IgD-negative memory B cell (primary cell): ENCODE measurements at regions not wholly inside any gene's neighbourhood (a gene's known extent, or its start where the extent isn't known, plus 50 kb on each side); places are given as distances from the start of the nearest gene placed in this dataset.
A peak's percentile ranks its signal among the peaks of the same experiment; 100 is the strongest.

Experiments used
- H3K27ac Mint-ChIP-seq, 3 donors: one replicate each; pipeline ENCODE4 v1.8.0; 2020 to 2022; ENCODE audit warnings: mild to moderate bottlenecking in 3 of 3, mixed read lengths in 3 of 3, moderate library complexity in 1 of 3
- H3K27me3 Mint-ChIP-seq: one replicate; pipeline ENCODE4 v1.8.0; 2021; ENCODE audit warnings: mixed read lengths
- H3K36me3 Mint-ChIP-seq: one replicate; pipeline ENCODE4 v1.8.0; 2020; ENCODE audit warnings: mild to moderate bottlenecking, mixed read lengths
- H3K4me1 Mint-ChIP-seq, 3 donors: one replicate each; pipeline ENCODE4 v1.8.0; 2020 to 2022; ENCODE audit warnings: mixed read lengths in 3 of 3, mild to moderate bottlenecking in 1 of 3
- H3K4me3 Mint-ChIP-seq, 4 donors: one replicate each; pipeline ENCODE4 v1.8.0; 2020 to 2022; ENCODE audit warnings: mild to moderate bottlenecking in 4 of 4, mixed read lengths in 4 of 4, moderate library complexity in 3 of 4
- H3K9me3 Mint-ChIP-seq, 3 donors: one replicate each; pipeline ENCODE4 v1.8.0; 2020 to 2021; ENCODE audit warnings: mixed read lengths in 3 of 3, mild to moderate bottlenecking in 1 of 3

GRCh38 chr11:70601861-70602538, 203.7 kb downstream of the CTTN start:
- Mint-ChIP-seq H3K36me3 (no peaks in the 10 kb centered on the region), H3K9me3 (peaks cover 0 to 3% (median 0%) of the 10 kb centered on the region in 3 donors), H3K27me3 (peaks cover 2% of the 10 kb centered on the region), H3K27ac (no peak overlapping the region), H3K4me3 (no peak overlapping the region), H3K4me1 (peaks cover 0 to 2% (median 0%) of the 10 kb centered on the region in 3 donors)

DNA sequence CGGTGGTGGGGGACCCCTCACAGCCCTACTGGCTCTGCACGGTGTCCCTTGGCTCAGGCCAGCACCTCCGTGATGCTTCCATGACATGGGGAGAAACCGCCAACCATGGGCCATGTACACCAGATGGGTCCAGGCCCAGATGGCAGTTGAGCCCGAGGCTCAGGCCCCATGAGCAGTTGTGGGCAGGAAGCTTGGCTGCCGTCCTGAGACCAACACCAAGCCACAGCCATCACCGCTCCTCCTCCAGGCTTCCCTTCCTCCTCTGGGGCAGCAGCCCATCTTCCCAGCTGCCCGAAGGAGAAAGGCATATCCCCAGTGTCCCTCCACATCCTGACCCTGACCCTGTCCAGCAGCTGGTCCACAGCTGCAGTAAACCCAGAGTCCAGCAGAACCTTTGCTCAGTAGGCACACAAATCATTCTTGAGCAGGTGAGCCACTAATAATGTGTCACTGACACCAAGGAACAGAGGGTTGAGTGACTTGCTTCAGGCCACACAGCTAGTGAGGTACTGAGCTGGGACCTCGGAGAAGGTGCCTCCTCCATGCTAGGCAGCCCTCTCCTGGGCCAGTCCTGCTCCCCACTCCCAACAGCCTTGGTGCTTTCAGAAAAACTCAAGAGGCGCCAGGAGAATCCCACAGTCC, 204.9 kb downstream of the CTTN start:
- H3K4me3 Mint-ChIP-seq: no peak overlapping the region
- H3K4me1 Mint-ChIP-seq: peaks cover 0 to 2% (median 0%) of the 10 kb centered on the region in 3 donors
- no peak overlapping the region for H3K27ac Mint-ChIP-seq
- H3K36me3 Mint-ChIP-seq: no peaks in the 10 kb centered on the region
- peaks cover 0 to 3% (median 0%) of the 10 kb centered on the region in 3 donors for H3K9me3 Mint-ChIP-seq
- H3K27me3 Mint-ChIP-seq: peaks cover 1% of the 10 kb centered on the region

DNA sequence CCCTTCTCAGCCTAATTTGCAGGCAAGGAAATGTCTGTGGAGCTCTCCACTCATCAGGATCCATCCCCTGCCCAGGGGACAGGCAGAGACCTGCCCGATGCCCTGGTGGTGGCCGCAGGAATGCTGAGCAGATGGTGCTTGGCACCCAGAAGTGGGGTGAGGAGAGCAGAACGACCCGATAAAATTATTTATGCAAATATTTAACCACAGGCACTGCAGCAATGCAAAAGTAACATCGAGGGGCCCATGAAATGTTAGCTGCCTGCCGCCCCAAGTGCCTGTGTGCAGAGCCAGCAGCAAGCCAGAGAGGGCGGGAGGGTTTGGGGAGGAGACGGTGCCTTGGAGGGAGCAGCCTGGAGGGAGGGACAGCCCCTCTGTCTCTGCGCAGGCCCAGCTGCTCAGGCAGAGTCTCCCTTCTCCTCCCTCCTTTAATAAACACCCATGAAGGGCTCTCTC, 205.5 kb downstream of the CTTN start:
- Mint-ChIP-seq H3K9me3 (peaks cover 0 to 3% (median 0%) of the 10 kb centered on the region in 3 donors), H3K27me3 (peaks cover 1% of the 10 kb centered on the region), H3K27ac (no peak overlapping the region), H3K4me3 (no peak overlapping the region), H3K4me1 (peaks cover 0 to 2% (median 0%) of the 10 kb centered on the region in 3 donors), H3K36me3 (no peaks in the 10 kb centered on the region)

GRCh38 chr11:70604221-70604620, 205.9 kb downstream of the CTTN start:
- peaks cover 1% of the 10 kb centered on the region for H3K27me3 Mint-ChIP-seq
- no peak overlapping the region for H3K4me3 Mint-ChIP-seq
- H3K9me3 Mint-ChIP-seq: peaks cover 0 to 3% (median 0%) of the 10 kb centered on the region in 3 donors
- peaks cover 0 to 2% (median 0%) of the 10 kb centered on the region in 3 donors for H3K4me1 Mint-ChIP-seq
- no peak overlapping the region for H3K27ac Mint-ChIP-seq
- H3K36me3 Mint-ChIP-seq: no peaks in the 10 kb centered on the region

- peaks cover 0 to 3% (median 0%) of the 10 kb centered on the region in 3 donors for H3K9me3 Mint-ChIP-seq
- H3K27ac Mint-ChIP-seq: no peak overlapping the region
- H3K27me3 Mint-ChIP-seq: peaks cover 1% of the 10 kb centered on the region
- H3K36me3 Mint-ChIP-seq: no peaks in the 10 kb centered on the region
- H3K4me3 Mint-ChIP-seq: no peak overlapping the region
- H3K4me1 Mint-ChIP-seq: peaks cover 0 to 2% (median 0%) of the 10 kb centered on the region in 3 donors
These were observed 206.5 kb downstream of the CTTN start for GRCh38 chr11:70604630-70605467.

DNA sequence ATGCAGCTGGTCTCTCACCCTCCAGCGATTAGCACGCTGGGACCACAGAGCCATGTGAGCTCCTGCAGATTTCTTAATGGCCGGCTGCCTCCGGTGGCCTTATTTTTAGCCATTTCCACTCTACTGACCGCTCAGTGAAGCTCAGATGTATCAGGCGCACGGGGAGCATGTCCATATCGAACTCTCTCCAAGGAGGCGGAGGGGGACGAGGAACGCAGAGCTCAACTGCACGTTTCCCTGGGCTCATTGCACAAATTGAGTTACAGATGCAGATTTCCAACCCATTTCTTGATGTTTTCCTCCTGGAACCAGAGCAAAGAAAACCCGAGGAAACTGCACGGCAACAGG, 207.1 kb downstream of the CTTN start:
- Mint-ChIP-seq H3K27me3 (peaks cover 1% of the 10 kb centered on the region), H3K4me3 (no peak overlapping the region), H3K9me3 (peaks cover 0 to 3% (median 0%) of the 10 kb centered on the region in 3 donors), H3K4me1 (peaks cover 0 to 2% (median 0%) of the 10 kb centered on the region in 3 donors), H3K27ac (no peak overlapping the region), H3K36me3 (no peaks in the 10 kb centered on the region)

- Mint-ChIP-seq H3K4me1 (peaks cover 0 to 2% (median 0%) of the 10 kb centered on the region in 3 donors), H3K9me3 (peaks cover 0 to 3% (median 0%) of the 10 kb centered on the region in 3 donors)
These were observed 207.5 kb downstream of the CTTN start for GRCh38 chr11:70605846-70606245.

DNA sequence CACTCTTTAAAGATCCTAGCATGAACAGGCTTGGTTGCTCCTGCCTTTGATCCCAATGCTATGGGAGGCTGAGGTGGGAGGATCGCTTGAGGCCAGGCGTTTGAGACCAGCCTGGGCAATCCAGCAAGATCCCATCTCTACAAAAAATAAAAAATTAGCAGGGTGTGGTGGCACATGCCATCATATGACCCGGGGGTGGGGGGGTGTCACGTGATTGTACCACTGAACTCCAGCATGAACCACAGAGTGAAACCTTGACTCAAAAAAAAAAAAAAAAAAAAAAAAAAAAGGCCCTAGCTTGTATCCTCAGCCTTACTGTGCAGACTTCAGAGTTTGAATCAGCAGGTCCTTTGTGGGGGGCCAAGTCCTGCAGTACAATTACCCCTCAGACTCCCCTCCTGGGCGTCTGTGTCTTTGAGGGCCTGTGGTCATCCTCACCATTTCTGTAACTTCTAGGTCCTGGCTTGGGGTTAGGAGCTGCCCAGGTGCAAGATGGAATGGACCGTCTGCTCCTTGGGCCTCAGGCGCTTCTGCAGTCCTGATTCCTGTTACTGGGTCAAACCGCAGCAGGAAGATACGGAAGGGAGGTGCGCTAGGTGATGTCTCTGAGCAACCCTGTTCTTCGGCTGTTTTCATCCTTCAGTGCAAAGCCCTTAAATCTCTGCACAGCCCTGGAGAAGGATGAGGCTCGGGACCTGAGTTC, 208.1 kb downstream of the CTTN start:
- peaks cover 0 to 3% (median 0%) of the 10 kb centered on the region in 3 donors for H3K9me3 Mint-ChIP-seq
- H3K27ac Mint-ChIP-seq: no peak overlapping the region
- H3K27me3 Mint-ChIP-seq: peaks cover under 1% of the 10 kb centered on the region
- no peaks in the 10 kb centered on the region for H3K36me3 Mint-ChIP-seq
- no peak overlapping the region for H3K4me3 Mint-ChIP-seq
- H3K4me1 Mint-ChIP-seq: peaks cover 0 to 2% (median 0%) of the 10 kb centered on the region in 3 donors

More at GRCh38 chr11:70605846-70606245, 207.5 kb downstream of the CTTN start:
- Mint-ChIP-seq H3K27me3 (peaks cover 1% of the 10 kb centered on the region), H3K36me3 (no peaks in the 10 kb centered on the region), H3K4me3 (no peak overlapping the region), H3K27ac (no peak overlapping the region)

GRCh38 chr11:70606951-70607330, 208.6 kb downstream of the CTTN start:
- peak overlapping the region in 1 of 3 donors; percentile 53 for H3K27ac Mint-ChIP-seq
- H3K4me3 Mint-ChIP-seq: no peak overlapping the region
- no peaks in the 10 kb centered on the region for H3K27me3 Mint-ChIP-seq
- peaks cover 0 to 2% (median 0%) of the 10 kb centered on the region in 3 donors for H3K4me1 Mint-ChIP-seq
- H3K36me3 Mint-ChIP-seq: no peaks in the 10 kb centered on the region
- H3K9me3 Mint-ChIP-seq: peaks cover 0 to 3% (median 0%) of the 10 kb centered on the region in 3 donors

DNA sequence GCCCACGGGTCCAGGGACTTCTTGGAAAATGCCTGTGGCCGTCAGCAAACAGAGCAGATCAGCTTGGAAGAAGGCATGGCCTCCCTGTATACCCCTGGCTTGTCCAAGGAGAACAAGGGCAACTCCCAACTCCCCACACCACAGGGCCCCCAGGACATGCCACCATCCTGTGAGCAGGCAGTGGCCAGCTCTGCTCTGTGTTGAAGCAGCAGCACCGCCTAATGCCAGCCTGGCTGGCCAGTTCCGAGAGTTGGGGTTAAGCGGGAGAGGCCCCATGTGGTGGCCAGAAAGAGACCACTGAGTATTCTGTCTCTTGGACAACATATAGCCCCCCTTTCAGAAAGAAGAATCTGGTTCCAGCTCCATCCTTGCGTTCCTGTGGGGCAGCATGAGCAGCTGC, 209.2 kb downstream of the CTTN start:
- Mint-ChIP-seq H3K4me3 (no peak overlapping the region), H3K27ac (no peak overlapping the region), H3K27me3 (no peaks in the 10 kb centered on the region), H3K36me3 (no peaks in the 10 kb centered on the region), H3K4me1 (peaks cover 0 to 2% (median 0%) of the 10 kb centered on the region in 3 donors), H3K9me3 (no peaks in the 10 kb centered on the region)

DNA sequence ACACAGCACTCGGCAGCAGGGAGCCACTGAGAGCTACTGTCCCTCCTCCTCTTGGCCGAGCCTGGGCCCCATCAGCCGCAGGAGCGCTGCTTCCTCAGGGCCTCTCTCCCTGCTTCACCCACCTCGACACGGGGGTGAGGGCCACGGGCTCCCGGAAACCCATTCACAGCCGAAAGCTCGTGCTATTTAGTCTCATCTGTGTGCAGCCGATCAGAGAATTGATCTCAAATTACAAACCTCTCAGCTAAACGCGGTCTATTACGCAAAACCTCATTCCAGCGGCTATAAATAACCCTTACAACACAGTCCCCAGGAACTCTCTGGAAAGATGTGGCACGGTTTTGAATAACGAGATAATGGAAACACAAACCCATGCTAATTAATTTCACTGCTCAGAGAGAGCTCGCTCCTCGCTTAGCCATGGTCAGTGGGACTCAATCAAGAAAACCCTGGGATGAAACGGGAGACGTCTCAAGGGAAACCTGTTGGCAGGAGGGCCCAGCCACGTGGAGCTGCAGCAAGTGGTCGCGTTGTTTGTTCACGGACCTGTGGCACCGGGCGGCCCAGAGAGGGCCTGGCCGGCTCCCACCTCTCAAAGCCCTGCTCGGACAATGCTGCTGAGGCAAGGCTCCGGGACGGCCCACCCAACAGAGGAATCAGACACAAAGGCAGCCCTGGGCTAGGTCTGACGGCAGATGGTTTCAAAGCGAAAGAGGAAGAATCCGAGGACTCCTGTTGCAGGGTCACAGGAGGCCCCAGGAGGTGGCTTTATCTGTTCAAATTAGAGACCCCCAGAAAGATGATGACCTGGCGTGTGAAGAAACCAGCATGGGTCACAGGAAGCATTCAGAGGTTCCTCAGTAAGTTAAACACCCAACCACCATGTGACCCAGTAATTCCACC, 210.5 kb downstream of the CTTN start:
- no peaks in the 10 kb centered on the region for H3K36me3 Mint-ChIP-seq
- peak overlapping the region in 1 of 3 donors; percentile 23 for H3K27ac Mint-ChIP-seq
- H3K4me1 Mint-ChIP-seq: peaks cover 0 to under 1% (median 0%) of the 10 kb centered on the region in 3 donors
- H3K9me3 Mint-ChIP-seq: peaks cover 0 to 2% (median 0%) of the 10 kb centered on the region in 3 donors
- no peak overlapping the region for H3K4me3 Mint-ChIP-seq
- no peaks in the 10 kb centered on the region for H3K27me3 Mint-ChIP-seq

GRCh38 chr11:70610566-70611565, 212.5 kb downstream of the CTTN start:
- Mint-ChIP-seq H3K4me3 (no peak overlapping the region), H3K27ac (no peak overlapping the region), H3K4me1 (no peaks in the 10 kb centered on the region), H3K36me3 (no peaks in the 10 kb centered on the region), H3K27me3 (no peaks in the 10 kb centered on the region), H3K9me3 (peaks cover 0 to 2% (median 0%) of the 10 kb centered on the region in 3 donors)

DNA sequence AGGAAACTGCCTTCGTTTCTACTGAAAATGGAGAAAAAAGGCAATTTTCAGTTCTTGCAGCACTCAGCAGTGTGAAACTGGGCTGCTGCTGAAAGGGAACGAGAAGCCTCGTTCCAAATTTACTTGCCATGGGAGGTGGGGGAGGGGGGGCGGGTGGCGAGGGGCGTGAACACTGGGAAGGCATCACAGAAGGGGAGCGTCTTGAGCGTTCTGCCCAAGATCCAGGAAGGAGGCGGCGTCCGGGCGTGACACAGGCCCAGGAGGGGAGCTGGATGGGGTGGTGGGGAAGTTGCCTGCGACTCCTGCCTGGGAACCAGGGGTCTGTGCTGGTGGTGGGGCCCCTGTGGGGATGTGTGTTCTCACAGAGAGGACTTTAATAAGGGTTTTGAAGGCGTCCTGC, 213.5 kb downstream of the CTTN start:
- Mint-ChIP-seq H3K4me1 (no peaks in the 10 kb centered on the region), H3K9me3 (peaks cover 0 to 2% (median 0%) of the 10 kb centered on the region in 3 donors), H3K4me3 (no peak overlapping the region), H3K27ac (no peak overlapping the region), H3K36me3 (no peaks in the 10 kb centered on the region), H3K27me3 (no peaks in the 10 kb centered on the region)
